G401.6 (cell line): ENCODE measurements at regions not wholly inside any gene's neighbourhood (a gene's known extent, or its start where the extent isn't known, plus 50 kb on each side); places are given as distances from the start of the nearest gene placed in this dataset.
"Not testable (repeated sequence)": the region's sequence is repeated elsewhere in the genome, so short reads cannot be mapped to it uniquely, and the experiment has no call there.

Source experiments
- FAIRE-seq: peaks from 2 replicates; lab custom pipeline; 2012; peaks lifted over from hg19 to GRCh38; lab: Jason Lieb, UNC

GRCh38 chr5:4019009-4019769 lies 423.6 kb downstream of the IRX1 start:
- no peak for FAIRE-seq

GRCh38 chr5:4019841-4020240 lies 424.2 kb downstream of the IRX1 start:
- FAIRE-seq = no peak

GRCh38 chr5:4020400-4020799 lies 424.8 kb downstream of the IRX1 start:
- FAIRE-seq = no peak

GRCh38 chr5:4022056-4022670 lies 426.5 kb downstream of the IRX1 start:
- FAIRE-seq = no peak

GRCh38 chr5:4023091-4023752 lies 427.6 kb downstream of the IRX1 start:
- no peak for FAIRE-seq

- no peak for FAIRE-seq
Observed at GRCh38 chr5:4023753-4024335, 428.2 kb downstream of the IRX1 start.

- FAIRE-seq = no peak
Observed at GRCh38 chr5:4027088-4027734, 431.6 kb downstream of the IRX1 start.

- no peak for FAIRE-seq
Observed at GRCh38 chr5:4028384-4028783, 432.8 kb downstream of the IRX1 start.

GRCh38 chr5:4033546-4033945 lies 437.9 kb downstream of the IRX1 start:
- FAIRE-seq = not testable (repeated sequence)

- no peak for FAIRE-seq
Observed at GRCh38 chr5:4036861-4037260, 441.2 kb downstream of the IRX1 start.

GRCh38 chr5:4038994-4039393 lies 443.4 kb downstream of the IRX1 start:
- no peak for FAIRE-seq

GRCh38 chr5:4042311-4042710 lies 446.7 kb downstream of the IRX1 start:
- FAIRE-seq = no peak

GRCh38 chr5:4043135-4043534 lies 447.5 kb downstream of the IRX1 start:
- no peak for FAIRE-seq

- FAIRE-seq = no peak
Observed at GRCh38 chr5:4044881-4045280, 449.2 kb downstream of the IRX1 start.

- no peak for FAIRE-seq
Observed at GRCh38 chr5:4048398-4048797, 452.8 kb downstream of the IRX1 start.

GRCh38 chr5:4050203-4050602 lies 454.6 kb downstream of the IRX1 start:
- FAIRE-seq = no peak

- FAIRE-seq = no peak
Observed at GRCh38 chr5:4053136-4053535, 457.5 kb downstream of the IRX1 start.

GRCh38 chr5:4054092-4054491 lies 458.5 kb downstream of the IRX1 start:
- no peak for FAIRE-seq

GRCh38 chr5:4058899-4059298 lies 463.3 kb downstream of the IRX1 start:
- no peak for FAIRE-seq

GRCh38 chr5:4065472-4066320 lies 470.1 kb downstream of the IRX1 start:
- no peak for FAIRE-seq

GRCh38 chr5:4068171-4068570 lies 472.5 kb downstream of the IRX1 start:
- FAIRE-seq = no peak

GRCh38 chr5:4078544-4078943 lies 482.9 kb downstream of the IRX1 start:
- no peak for FAIRE-seq
